GM21515 (cell line): ENCODE measurements at regions not wholly inside any gene's neighbourhood (a gene's known extent, or its start where the extent isn't known, plus 50 kb on each side); places are given as distances from the start of the nearest gene placed in this dataset.

Experiments used
- ATAC-seq: cut with Tn5 transposase; IDR thresholded peaks from one replicate; pipeline ENCODE4 v1.9.1; 2021; ENCODE audit not compliant: unreplicated experiment

DNA sequence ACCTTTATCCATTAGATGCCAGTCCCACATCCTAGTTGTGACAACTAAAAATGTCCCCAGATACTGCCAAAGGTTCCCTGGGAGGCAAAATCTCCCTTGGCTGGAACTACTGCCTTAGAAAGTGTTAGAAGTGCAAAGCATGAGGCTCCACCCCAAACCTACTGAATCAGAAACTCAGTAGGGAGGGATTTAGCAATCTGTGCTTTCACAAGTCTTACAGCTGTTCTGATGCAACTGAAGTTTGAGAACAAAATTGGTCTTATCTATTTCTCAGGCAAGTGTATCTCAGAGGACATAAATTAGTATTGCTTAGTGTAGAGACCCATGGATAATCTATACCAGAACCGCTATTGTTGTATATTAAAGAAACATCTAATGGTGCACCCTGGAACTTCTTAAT, 70.2 kb downstream of the CLDN1 start:
- ATAC-seq = no peak

DNA sequence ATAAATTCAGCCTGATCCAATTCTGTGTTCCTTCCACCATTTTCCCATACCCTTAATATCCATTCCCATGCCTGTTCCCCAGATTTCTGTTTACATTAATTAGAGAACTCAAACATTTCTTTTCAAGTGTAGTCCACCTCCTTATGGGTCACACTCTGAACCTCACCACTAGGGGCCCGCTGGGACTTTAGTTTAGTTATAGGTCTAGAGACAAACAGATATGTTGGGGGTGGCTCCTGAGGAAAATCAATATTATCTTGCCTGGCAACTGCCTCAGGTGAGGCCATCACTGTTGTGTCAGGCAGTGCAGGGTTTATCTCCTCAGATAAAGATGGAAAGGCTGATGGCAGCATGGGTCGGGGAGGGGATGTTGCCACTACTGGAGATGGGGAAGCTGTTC, 72.8 kb downstream of the CLDN1 start:
- ATAC-seq = no peak

DNA sequence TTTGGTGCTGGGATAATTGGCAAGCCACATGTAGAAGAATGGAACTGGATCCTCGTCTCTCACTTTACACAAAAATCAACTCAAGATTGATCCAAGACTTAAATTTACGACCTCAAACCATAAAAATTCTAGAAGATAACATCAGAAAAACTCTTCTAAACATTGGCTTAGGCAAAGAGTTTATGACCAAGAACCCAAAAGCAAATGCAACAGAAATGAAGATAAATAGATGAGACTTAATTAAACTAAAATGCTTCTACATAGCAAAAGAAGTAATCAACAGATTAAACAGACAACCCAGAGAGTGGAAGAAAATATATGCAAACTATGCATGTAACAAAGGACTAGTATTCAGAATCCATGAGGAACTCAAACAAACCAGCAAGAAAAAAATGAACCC, 80.1 kb downstream of the CLDN1 start:
- no peak for ATAC-seq

DNA sequence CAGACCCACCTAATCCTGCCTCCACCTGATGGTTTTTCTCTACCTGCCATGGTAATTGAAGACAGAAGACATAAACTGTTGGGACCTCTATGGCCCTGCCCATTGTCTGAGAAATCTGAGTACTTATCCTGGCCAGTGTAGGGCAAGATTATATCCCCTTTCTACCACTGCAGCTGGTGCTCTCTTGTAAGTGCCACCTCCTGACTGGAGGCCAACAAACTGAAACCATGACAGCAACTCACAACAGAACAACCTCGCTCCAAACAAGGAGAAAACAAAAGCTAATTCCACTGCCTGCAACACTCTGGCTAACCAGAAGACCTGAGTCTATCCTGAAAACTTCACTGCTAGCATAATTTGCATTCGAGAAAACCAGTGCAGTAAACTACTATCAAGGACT, 82.9 kb downstream of the CLDN1 start:
- ATAC-seq = no peak

DNA sequence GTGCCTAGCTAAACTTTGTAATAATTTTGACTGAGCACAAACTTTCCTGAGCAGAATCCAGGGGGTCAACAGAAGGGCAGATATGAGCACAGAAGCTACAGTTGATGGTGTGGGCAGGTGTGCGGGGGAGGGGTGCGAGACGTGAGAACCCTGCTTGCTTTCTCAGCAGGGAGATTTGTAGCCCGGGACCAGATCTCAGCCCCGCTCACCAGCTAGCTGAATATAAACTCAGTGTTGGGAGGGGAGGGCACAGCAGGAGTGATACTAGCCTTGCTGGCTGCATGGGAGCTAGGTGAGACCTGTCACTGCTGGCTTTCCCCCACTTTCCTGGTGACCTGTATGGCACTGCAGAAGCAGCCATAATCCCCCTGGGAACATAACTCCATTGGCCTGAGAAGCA, 83.4 kb downstream of the CLDN1 start:
- ATAC-seq = no peak

DNA sequence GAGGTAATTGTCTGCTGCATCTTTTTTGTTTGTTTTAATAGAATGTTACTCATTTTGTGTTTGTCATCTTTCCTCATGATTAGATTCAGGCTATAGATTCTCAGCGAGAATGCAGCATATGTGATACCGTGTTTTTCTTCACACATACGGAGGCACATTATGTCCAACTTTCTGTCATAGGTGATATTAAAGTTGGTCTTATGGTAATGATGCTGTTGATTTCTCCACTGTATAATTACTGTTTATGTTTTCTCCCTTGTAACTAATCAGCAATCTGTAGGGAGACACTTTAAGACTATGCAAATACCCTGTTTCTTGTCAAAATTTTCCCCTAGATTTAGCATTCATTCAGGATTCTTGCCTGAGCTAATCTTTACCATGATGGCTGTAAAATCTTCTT, 87.6 kb downstream of the CLDN1 start:
- no peak for ATAC-seq

DNA sequence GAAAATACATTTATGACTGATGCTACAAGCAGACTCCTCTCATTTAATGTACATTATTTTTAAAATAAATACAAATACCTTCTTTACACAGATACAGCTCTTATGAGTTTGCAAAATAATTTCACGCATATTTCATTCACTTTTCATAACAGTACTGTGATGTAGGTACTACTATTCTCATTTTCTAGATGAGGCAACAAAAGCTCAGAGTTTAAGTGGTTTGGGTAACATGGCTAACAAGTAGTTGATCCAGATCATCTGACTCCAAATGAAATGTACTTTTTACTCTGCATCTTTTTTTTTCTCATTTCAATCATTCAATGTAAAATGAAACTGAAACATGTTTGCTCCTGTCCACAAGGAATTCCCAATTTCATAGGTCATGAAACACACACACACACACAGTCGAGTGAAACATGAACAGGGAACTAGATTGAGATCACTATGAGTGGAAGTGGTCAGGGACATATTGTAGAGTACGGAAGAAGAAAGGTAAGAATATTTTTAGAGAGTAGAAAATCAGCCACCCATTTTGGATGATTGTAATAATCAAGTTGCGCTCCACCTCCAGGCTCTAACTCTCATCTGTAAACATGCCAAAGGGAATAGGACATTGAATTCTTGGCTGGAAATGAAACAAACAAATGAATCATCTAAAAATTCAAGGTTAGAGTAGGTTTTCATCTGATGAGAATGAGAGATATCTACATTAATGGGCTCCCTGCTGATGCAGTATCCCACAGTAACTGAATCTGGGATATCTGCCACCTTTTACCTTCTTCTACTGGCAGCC, 92.4 kb downstream of the CLDN1 start:
- peak; percentile 57 for ATAC-seq

DNA sequence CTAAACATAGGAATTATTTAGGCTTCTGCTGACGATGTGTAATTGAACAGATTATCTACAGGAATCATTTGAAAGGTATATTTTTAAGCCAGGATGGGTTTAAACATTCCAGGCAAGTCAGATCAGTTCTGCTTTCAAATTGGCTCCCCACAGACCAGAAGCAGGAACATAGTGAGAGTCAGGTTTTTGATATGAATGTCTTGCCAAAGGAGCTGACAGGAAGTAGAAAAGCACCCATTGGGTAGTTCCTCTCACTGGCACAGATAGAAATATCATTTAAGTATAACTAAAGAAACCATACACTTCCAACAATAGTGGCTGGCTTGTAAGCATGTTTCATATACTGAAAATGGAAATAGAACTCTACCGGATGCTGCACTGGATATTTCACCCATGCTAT, 95.2 kb downstream of the CLDN1 start:
- no peak for ATAC-seq

DNA sequence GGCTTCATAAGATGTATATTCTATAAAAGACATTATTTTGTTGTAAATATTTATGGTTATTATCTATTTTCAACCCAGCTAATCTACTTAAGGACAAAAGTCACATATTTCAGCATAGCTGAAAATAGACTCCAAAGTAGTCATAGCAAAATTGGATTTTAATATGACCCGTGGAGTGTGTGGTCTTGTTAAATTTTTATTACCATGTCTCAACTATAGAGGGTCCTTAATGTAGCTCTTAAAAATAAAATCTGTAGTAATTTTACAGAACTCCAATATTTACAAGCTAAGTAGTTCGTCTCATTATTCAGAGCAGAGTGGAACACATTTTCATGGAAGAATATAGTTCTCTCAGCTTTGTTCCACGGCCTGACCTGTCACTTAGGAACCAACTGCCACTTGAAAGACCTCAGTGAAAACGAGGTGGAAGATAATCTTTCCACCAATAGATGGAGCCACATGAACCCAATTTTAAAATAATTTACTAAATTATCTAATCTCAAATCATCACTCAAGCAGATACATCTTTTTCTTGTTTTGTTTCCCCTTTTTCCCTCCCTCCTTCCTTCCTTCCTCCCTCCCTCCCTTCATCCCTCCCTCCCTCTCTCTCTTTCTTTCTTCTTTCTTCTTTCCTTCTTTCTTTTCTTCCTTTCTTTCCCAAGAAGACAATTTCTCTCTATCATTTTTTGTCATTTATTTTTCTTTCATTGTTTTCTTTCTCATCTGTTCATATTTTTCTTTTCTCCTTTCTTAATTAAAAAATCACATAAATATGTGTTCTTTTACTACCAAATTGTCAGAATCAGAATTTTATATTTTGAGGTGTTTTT, 97.2 kb downstream of the CLDN1 start:
- ATAC-seq = no peak

DNA sequence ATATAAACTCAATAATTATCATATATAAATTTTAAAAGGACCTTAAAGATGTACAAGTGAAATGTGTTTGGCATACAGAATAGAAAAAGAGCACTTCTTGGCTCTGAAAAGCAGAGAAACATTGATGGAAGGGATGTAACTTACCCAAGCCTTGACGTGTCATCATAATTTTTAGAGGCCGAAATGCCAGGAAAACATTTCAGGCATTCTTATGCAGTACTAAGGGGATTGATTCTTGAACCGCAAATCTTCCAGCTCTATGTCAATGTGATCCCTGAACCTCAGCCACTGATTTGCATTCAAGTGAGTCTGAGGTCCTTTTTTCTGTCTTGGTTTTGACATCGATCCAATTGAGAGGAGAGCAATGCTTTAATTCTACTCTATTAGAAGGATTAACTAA, 97.8 kb downstream of the CLDN1 start:
- no peak for ATAC-seq

DNA sequence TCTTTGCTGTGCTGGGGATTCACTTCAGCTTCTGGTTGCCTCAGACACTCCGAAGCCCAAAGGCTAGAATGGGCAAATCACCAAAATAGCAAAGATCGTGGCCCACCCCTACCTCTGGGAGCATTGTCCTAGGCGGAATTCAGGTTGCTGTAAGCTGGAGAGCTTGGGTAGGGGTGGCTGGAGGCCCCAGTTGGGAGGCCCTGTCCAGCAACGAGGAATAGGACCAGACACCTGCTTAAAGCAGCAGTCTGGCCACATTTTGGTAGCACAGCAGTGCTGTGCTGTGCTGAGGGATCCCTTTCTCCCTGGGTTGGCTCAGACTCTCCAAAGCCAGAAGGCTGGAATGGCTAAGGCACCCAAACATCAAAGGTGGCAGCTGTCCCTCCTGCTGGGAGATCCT, 99.3 kb downstream of the CLDN1 start:
- no peak for ATAC-seq

DNA sequence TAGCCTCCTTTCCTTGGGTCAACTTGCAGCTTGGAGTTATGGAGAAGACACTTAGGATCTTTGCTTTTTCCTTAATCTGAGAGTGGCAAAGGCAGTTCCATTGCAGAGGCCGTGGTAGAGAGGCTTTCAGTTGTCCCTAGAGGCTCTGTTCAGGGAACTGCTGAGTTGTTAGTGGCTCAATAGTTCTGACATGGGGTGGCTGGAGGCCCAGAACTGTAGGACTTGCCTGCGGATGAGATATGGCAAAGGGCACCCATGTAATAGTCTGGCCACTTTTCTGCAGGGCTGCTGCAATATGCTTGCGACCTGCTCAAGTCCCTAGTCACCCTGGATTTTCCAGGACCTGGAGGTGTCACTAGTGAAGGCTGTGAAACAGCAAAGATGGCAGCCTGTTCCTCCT, 99.9 kb downstream of the CLDN1 start:
- ATAC-seq = no peak

DNA sequence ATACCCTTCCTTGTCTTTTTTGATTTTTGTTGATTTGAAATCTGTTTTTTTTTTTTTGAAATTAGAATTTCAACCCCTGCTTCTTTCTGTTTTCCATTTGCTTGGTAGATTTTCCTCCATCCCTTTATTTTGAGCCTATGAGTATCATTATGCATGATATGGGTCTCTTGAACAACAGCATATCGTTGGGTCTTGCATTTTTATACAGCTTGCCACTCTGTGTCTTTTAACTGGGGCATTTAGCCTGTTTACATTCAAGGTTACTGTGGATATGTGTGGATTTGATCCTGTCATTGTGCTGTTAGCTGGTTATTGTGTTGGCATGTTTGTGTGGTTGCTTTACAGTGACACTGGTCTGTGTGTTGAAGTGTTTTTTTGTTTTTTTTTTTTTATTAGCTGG, 99.7 kb upstream of the P3H2 start:
- ATAC-seq = no peak

DNA sequence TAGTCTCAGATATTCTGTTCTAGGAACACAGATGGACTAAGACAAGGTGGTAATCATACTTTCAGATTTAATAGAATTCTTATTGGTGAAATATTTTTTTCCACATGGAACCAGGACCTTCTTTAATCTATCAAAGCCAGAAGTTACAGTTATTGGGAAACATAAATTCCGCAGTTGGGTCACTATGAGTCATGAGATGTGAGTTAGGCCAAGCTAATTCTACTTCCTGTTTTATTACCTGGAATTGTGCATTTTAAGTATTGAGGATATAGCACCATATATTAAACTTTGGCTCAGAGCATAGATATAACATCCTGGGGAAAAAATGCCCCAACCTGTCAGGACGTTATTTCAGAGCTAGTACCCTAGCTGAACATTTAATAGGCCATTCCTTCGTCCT, 96.4 kb upstream of the P3H2 start:
- no peak for ATAC-seq

DNA sequence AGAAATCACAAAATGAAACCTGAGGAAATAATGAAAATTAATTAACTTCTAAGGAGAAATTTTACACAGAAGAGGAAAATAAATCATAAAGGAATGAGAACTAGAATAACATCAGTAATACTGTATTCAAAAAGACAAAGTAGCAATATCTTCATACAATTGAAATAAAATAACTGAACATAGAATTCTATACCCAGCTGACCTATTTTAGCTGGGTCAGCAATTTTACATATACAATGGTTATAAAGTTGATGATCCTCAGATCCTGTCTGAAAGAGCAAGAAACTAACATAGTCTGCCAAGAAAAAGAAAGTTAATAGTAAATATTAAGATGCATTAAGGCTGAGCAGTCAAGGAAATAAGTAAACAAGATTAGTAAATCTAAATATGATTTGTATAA, 93.0 kb upstream of the P3H2 start:
- no peak for ATAC-seq

DNA sequence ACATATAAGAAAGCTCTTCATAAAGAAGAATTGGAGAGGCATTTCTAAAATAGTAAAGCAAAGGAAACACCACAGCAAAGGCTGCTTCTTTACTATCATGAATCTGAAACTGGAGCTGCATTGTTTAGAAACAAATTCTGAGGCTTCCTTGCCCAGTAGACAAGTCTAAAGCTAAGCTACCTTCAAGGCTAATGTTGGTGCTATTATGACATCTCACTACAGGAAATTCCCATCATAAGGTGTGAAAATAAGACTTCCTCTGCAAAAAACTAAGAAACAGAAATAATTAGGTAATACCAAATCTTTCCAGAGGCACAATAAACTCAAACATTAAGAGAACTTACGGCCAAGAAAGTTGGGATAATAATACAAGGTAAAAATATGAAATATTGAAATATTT, 89.9 kb upstream of the P3H2 start:
- no peak for ATAC-seq

DNA sequence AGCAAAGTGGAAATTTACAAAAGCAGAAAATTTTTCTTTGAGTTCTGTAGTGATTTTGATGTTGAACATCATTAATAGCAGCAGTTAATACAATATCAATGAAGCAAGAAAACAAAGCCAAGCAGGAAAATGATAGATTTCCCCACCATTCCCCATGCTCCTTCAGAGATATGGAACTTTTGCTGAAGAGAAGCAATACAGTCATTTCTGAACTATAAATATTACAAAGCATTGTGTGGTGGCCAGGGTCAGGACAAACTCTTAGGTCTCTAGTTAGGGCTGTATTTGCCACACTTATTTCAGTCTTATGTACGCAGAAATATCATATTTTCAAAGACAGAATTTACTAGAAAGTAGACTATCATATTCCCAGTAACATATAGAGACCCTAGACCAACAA, 88.8 kb upstream of the P3H2 start:
- ATAC-seq = no peak

DNA sequence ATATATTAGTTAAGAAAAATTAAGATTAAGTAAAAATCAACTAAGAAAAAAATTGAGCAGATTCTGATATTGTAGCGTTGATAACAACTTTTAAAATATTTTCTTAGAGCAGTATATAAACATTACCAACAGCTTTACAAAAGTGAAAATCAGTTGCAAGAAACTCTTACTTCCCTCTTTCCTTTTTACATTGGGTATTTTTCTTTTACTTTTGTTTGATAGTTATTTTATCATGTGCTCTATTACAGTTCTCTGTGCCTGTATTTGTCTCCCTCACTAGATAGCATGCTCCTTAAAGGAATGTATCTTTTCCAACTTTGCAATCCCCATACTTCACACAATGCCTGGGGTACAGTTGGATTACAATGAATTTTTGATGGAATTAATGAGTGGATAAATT, 87.5 kb upstream of the P3H2 start:
- no peak for ATAC-seq

DNA sequence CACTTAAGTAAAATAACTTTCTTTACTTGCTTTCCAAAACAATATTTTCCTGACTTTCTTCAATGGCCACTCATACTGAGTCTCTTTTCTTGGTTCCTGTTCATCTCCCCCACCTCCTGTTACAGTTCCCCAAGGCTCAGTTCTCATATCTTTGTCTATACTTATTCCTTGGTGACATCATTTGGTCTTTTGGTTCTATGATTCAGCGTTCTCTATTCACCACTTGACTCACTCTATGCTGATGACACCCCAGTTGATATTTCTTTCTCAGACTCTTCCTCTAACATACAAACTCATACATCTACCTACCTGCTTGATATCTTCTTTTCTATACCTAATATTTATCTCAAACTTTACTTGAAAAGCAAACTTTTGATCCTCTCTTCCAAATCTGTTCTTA, 85.0 kb upstream of the P3H2 start:
- ATAC-seq = peak; percentile 69

DNA sequence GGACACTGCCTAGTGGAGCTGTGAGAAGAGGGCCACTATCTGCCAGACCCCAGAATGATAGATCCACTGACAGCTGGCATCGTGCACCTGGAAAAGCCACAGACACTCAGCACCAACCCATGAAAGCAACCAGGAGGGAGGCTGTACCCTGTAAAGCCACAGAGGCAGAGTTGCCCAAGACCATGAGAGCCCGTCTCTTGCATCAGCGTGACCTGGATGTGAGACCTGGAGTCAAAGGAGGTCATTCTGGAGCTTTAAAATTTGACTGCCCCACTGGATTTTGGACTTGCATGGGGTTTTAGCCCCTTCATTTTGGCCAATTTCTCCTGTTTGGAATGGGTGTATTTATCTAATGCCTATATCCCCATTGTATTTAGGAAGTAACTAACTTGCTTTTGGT, 83.5 kb upstream of the P3H2 start:
- ATAC-seq = no peak

DNA sequence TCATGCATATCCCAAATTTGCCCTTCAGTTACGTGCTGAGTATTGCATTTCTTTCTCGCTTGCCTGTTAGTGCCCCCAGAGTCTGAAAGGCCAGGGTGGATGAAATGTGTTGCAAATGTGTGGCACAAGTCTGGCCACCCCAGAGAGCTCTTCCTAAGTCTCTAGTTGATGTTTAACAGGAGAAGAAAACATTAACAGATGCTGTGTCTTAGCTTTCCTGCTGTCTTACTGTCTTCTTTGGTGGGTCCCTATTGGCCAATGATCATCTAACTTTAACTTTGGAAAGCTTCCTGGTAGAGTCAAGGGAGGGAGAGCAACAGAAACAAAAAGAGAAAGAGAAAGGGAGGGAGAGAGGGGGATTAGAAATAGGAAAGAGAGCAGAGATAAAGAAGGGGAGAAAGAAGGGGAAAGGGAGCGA, 76.7 kb upstream of the P3H2 start:
- no peak for ATAC-seq

DNA sequence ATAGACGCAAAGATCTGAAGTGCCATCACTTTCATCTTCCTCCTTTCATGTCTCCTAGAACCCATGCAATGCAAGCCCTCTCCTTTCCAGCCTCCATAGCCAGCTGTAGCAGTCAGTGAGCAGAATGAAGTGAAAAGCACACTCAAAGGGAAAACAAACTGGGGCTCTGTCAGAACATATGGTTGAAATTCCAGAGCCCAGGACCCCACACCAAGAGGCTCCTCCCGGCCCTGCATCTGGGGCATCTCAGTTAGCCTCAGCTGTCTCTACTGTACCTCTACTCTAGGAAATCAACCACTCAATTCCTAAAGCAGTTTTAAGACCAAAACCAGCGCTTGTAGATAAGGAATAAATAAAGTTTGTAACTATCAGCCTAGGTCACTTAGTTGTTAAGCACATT, 73.8 kb upstream of the P3H2 start:
- no peak for ATAC-seq

DNA sequence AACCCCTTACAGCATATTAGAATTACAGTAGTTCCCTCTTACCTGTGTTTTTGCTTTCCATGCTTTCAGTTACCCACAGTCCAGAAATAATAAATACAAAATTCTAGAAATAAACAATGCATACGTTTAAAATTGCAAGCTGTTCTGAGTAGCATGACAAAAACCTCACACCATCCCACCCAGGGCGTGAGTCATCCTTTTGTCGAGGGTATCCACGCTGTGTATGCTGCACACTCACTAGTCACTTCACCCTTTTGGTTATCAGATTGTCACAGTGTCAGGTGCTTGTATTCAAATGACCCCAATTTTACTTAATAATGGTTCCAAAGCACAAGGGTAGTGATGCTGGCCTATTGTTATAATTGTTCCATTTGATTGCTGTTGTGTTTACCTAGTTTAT, 72.5 kb upstream of the P3H2 start:
- no peak for ATAC-seq
